CD4-positive, alpha-beta memory T cell (primary cell): ENCODE measurements at regions not wholly inside any gene's neighbourhood (a gene's known extent, or its start where the extent isn't known, plus 50 kb on each side); places are given as distances from the start of the nearest gene placed in this dataset.
A peak's percentile ranks its signal among the peaks of the same experiment; 100 is the strongest.

Experiments used
- CTCF ChIA-PET: fragments of 350-600 bp; sonication (Branson Sonifier 250); formaldehyde crosslinking; loops from one replicate; lab custom pipeline; 2021; ENCODE audit warnings: inconsistent platforms; ENCODE audit not compliant: partially characterized antibody; lab: Charles Lee
- POLR2A ChIA-PET: fragments of 350-600 bp; sonication (Branson Sonifier 250); formaldehyde crosslinking; loops from one replicate; lab custom pipeline; 2021; ENCODE audit not compliant: partially characterized antibody; lab: Charles Lee
- DNase-seq, 5 donors: peaks; one replicate each; pipeline versions ENCODE4 v3.0.0 to v3.0.0-alpha.2; 2020 to 2022; ENCODE audit warnings: mixed read lengths in 1 of 5
- H3K27ac ChIP-seq: one replicate; pipeline ENCODE4 v1.7.0; 2013; ENCODE audit warnings: low read depth, low read length
- H3K27me3 ChIP-seq: 2 replicates; pipeline ENCODE4 v1.7.0; 2013; ENCODE audit warnings: mild to moderate bottlenecking, low read length, moderate library complexity; ENCODE audit not compliant: insufficient read depth
- H3K36me3 ChIP-seq: 2 replicates; pipeline ENCODE4 v1.7.0; 2013; ENCODE audit warnings: mild to moderate bottlenecking, low read length, moderate library complexity; ENCODE audit not compliant: insufficient read depth
- H3K4me1 ChIP-seq: 2 replicates; pipeline ENCODE4 v1.7.0; 2013; ENCODE audit warnings: mild to moderate bottlenecking, low read length, moderate library complexity; ENCODE audit not compliant: insufficient read depth
- H3K4me3 ChIP-seq, 2 donors: one replicate each; pipeline ENCODE4 v1.7.0; 2013; ENCODE audit warnings: low read length in 2 of 2, mild to moderate bottlenecking in 1 of 2
- H3K9me3 ChIP-seq, 2 donors: one replicate each; pipeline ENCODE4 v1.7.0; 2013; ENCODE audit warnings: low read length in 2 of 2, control low read depth in 1 of 2; ENCODE audit not compliant: control insufficient read depth in 1 of 2
- H3K27ac Mint-ChIP-seq, 7 donors: one replicate each; pipeline ENCODE4 v1.8.0; 2020 to 2021; ENCODE audit warnings: mixed read lengths in 7 of 7, mild to moderate bottlenecking in 6 of 7, inconsistent platforms in 3 of 7, moderate library complexity in 3 of 7
- H3K27me3 Mint-ChIP-seq, 2 donors: one replicate each; pipeline ENCODE4 v1.8.0; 2020 to 2021; ENCODE audit warnings: mixed read lengths in 2 of 2
- H3K36me3 Mint-ChIP-seq, 2 donors: one replicate each; pipeline ENCODE4 v1.8.0; 2020 to 2021; ENCODE audit warnings: mixed read lengths in 2 of 2, inconsistent platforms in 1 of 2, mild to moderate bottlenecking in 1 of 2
- H3K4me1 Mint-ChIP-seq, 4 donors: one replicate each; pipeline ENCODE4 v1.8.0; 2020 to 2021; ENCODE audit warnings: mixed read lengths in 4 of 4, mild to moderate bottlenecking in 1 of 4
- H3K4me3 Mint-ChIP-seq, 8 donors: one replicate each; pipeline ENCODE4 v1.8.0; 2020 to 2021; ENCODE audit warnings: mixed read lengths in 8 of 8, mild to moderate bottlenecking in 7 of 8, moderate library complexity in 6 of 8, inconsistent platforms in 3 of 8
- H3K9me3 Mint-ChIP-seq, 8 donors: one replicate each; pipeline ENCODE4 v1.8.0; 2020 to 2021; ENCODE audit warnings: mixed read lengths in 8 of 8, mild to moderate bottlenecking in 5 of 8, inconsistent platforms in 3 of 8, moderate library complexity in 1 of 8
- intact Hi-C: fragments of 100-400 bp; cut with micrococcal nuclease; formaldehyde crosslinking; loops from one replicate; pipeline ENCODE4 v1.15.1; 2023

DNA sequence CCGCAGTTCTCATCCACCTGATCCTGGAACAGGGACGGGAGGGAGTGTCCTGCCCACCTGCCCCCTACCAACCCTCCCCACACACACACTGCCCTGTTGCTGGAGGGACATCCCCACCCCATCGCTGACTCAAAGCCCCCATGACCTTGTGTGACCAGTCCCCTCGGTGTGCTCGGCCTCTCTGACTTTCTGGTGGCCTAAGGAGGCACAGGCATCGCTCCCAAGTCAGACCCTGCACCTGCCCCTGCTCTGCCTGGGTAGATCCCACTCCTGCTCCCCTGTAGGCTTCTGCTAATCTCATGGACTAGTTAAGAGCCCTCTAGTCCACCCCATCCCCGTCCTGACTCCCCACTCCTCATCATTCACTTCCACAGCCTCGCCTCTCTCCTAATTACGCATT, 58.8 kb upstream of the DOCK1 start:
- Mint-ChIP-seq H3K4me3 (no peak overlapping the region), H3K36me3 (no peaks in the 10 kb centered on the region), H3K27me3 (no peaks in the 10 kb centered on the region), H3K4me1 (no peaks in the 10 kb centered on the region), H3K27ac (no peak overlapping the region), H3K9me3 (peaks cover 0 to 4% (median 0%) of the 10 kb centered on the region in 8 donors)
- CTCF ChIA-PET = interaction anchor here (1.3 kb wide), 1 partner anchor 10 kb away, joined by 4 read pairs; no protein-coding TSS in a partner anchor
- Histone ChIP-seq H3K4me1 (no peaks in the 10 kb centered on the region), H3K4me3 (no peak overlapping the region), H3K9me3 (no peaks in the 10 kb centered on the region), H3K27me3 (no peaks in the 10 kb centered on the region), H3K36me3 (no peaks in the 10 kb centered on the region), H3K27ac (no peak overlapping the region)
- no peak for DNase-seq
- intact Hi-C loops = no loop called here
- POLR2A ChIA-PET = no interaction called here

DNA sequence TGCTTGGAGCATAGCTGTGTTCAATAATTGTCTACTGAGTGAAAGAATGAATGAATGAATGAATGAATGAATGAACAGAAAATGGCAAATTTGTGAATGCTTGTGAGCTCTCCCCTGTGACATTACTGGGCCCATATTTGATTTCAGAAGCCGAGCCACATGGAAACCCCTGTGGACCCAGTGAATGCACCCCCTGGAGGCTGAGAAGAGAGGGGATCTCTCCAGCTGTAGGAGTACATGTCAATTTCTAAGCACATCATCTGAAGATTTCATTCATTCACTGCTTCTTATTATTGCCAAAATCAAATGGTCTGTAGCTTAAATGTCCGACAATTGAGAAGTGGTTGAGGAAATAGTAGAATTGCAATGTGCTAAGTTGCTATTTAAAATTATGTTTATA, 58.3 kb upstream of the DOCK1 start:
- H3K27me3 Mint-ChIP-seq = no peaks in the 10 kb centered on the region
- no peak overlapping the region for H3K4me3 ChIP-seq
- no peak overlapping the region for H3K27ac Mint-ChIP-seq
- no peaks in the 10 kb centered on the region for H3K9me3 ChIP-seq
- H3K27me3 ChIP-seq = no peaks in the 10 kb centered on the region
- POLR2A ChIA-PET = no interaction called here
- intact Hi-C loops = no loop called here
- no peaks in the 10 kb centered on the region for H3K36me3 Mint-ChIP-seq
- H3K9me3 Mint-ChIP-seq = peaks cover 0 to 2% (median 0%) of the 10 kb centered on the region in 8 donors
- no peak for DNase-seq
- CTCF ChIA-PET = interaction anchor here (1.3 kb wide), 1 partner anchor 9 kb away, joined by 4 read pairs; no protein-coding TSS in a partner anchor
- H3K36me3 ChIP-seq = no peaks in the 10 kb centered on the region
- no peaks in the 10 kb centered on the region for H3K4me1 Mint-ChIP-seq
- no peak overlapping the region for H3K27ac ChIP-seq
- H3K4me1 ChIP-seq = no peaks in the 10 kb centered on the region
- H3K4me3 Mint-ChIP-seq = no peak overlapping the region

DNA sequence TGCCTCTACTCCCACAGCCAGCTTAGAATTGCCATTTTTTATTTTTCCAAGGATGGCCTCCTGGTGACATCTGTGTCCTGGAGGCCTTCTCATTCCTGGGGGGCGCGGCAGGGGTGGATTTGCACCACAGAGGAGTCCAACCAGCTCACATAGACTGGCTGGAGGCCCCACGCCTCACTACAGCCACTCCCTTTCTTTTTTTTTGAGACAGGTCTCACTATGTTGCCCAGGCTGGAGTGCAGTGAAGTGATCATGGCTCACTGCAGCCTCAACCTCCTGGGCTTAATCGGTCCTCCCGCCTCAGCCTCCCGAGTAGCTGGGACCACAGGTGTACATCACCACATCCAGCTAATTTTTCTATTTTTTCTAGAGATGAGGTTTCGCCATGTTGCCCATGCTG, 57.6 kb upstream of the DOCK1 start:
- Mint-ChIP-seq H3K36me3 (no peaks in the 10 kb centered on the region), H3K4me3 (no peak overlapping the region), H3K27me3 (no peaks in the 10 kb centered on the region), H3K9me3 (peaks cover 0 to 1% (median 0%) of the 10 kb centered on the region in 8 donors), H3K27ac (no peak overlapping the region), H3K4me1 (no peaks in the 10 kb centered on the region)
- H3K9me3 ChIP-seq = no peaks in the 10 kb centered on the region
- intact Hi-C loops = no loop called here
- H3K27ac ChIP-seq = no peak overlapping the region
- H3K27me3 ChIP-seq = no peaks in the 10 kb centered on the region
- no peaks in the 10 kb centered on the region for H3K4me1 ChIP-seq
- DNase-seq = no peak
- CTCF ChIA-PET = interaction anchor here (1.3 kb wide), 1 partner anchor 9 kb away, joined by 4 read pairs; no protein-coding TSS in a partner anchor
- POLR2A ChIA-PET = no interaction called here
- no peaks in the 10 kb centered on the region for H3K36me3 ChIP-seq
- no peak overlapping the region for H3K4me3 ChIP-seq

DNA sequence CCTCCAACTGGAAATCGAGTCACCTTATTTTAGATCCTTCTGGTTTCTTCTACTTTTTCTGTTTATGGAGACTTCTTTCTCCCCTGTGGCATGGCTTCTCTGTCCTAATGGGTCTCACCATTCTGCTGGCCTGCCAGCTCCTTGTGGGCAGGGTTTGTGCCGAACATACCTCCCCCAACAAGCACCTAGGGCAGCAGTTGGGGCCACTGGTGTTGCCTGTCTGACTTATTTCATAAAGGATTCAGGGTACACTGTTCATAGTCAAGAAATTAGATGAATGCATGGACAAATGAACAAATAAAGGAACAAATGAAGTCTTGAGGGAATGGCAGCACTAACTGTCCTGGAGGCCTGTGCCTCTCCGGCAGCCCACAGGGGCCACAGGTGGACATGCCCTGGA, 55.6 kb upstream of the DOCK1 start:
- Histone ChIP-seq H3K27me3 (no peaks in the 10 kb centered on the region), H3K4me3 (no peak overlapping the region), H3K4me1 (no peaks in the 10 kb centered on the region), H3K36me3 (no peaks in the 10 kb centered on the region), H3K27ac (no peak overlapping the region), H3K9me3 (no peaks in the 10 kb centered on the region)
- intact Hi-C loops = no loop called here
- no peaks in the 10 kb centered on the region for H3K36me3 Mint-ChIP-seq
- no peak overlapping the region for H3K4me3 Mint-ChIP-seq
- ChIA-PET POLR2A (no interaction called here), CTCF (no interaction called here)
- H3K27me3 Mint-ChIP-seq = no peaks in the 10 kb centered on the region
- H3K27ac Mint-ChIP-seq = peak overlapping the region in 1 of 7 donors; percentile 57
- H3K4me1 Mint-ChIP-seq = no peaks in the 10 kb centered on the region
- DNase-seq = no peak
- H3K9me3 Mint-ChIP-seq = peaks cover 0 to 4% (median 0%) of the 10 kb centered on the region in 8 donors

DNA sequence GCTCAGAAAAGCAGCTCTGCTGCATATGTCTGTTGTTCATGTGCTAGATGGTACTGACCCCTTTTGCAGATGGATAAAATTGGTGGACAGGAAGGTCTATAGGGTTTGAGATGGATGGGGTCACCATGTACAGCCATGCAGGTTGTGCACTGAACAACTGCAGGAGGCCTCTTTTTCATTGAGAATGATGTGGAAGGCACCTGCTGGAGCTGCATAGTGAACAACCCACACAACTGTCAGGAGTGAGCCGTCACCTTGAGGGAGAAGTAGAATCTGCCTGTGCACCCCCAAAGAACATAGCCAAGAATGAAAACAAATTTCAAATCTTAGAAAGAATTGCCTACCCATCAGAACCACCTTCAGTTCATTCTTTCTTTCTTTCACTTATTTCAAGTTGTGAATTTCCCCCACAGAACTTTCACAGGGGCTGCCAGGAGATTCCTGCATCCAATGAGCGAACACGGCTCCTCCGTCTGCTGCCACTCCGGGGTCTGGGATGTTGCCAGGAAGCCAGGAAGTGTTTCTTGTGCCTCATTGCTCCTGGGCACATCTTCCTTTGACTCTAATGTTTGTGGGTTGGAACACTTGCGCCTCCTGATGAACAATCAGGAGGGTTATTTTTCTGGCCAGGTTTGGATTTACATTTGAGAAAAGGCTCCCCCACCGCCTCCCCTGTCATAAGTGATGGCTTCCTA, 53.7 kb upstream of the DOCK1 start:
- no peaks in the 10 kb centered on the region for H3K27me3 ChIP-seq
- H3K4me3 ChIP-seq = no peak overlapping the region
- no peaks in the 10 kb centered on the region for H3K4me1 Mint-ChIP-seq
- no peaks in the 10 kb centered on the region for H3K36me3 ChIP-seq
- DNase-seq = no peak
- H3K9me3 Mint-ChIP-seq = peaks cover 0 to 4% (median 0%) of the 10 kb centered on the region in 8 donors
- intact Hi-C loops = no loop called here
- no peaks in the 10 kb centered on the region for H3K36me3 Mint-ChIP-seq
- no peaks in the 10 kb centered on the region for H3K9me3 ChIP-seq
- CTCF ChIA-PET = no interaction called here
- H3K4me3 Mint-ChIP-seq = no peak overlapping the region
- H3K27me3 Mint-ChIP-seq = no peaks in the 10 kb centered on the region
- POLR2A ChIA-PET = no interaction called here
- no peak overlapping the region for H3K27ac Mint-ChIP-seq
- H3K4me1 ChIP-seq = no peaks in the 10 kb centered on the region
- no peak overlapping the region for H3K27ac ChIP-seq

DNA sequence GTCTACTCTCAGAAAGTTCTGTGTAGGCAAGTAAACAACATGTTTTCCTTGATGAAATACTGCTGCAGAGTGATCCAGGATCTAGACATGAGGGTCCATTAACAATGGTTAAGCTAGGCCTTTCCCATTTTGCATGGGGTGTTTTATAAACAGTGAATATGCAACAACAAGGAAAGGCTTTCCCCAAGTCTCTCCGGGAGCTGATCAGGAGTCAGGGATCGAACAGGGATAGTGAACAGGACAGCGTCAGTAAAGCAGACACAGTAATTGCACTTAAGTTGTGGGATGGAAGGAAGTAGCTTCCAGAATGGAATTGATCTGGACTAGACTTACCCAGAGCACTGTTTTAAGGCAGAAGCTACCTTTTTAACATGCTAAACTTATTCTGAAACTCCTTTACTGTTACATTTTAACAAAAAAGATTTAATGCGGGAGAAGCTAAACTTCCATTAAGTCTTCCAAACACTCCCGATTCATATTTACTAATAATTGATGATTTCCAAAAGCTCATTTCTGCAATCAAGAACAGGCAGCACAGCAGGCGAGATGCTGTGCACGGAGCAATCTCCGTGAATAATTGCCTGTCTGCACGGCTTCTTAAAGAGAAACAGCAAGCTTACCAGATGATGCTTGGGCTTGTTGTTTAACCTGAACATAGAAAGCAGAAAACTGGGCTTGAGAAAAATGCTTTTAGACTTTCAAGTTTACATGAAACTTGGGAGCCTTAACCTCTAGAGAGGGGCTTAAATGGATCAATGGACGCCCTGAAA, 50.3 kb upstream of the DOCK1 start:
- Mint-ChIP-seq H3K9me3 (peaks cover 0 to 8% (median 2%) of the 10 kb centered on the region in 8 donors), H3K27ac (no peak overlapping the region), H3K36me3 (no peaks in the 10 kb centered on the region), H3K4me1 (no peaks in the 10 kb centered on the region), H3K27me3 (no peaks in the 10 kb centered on the region), H3K4me3 (no peak overlapping the region)
- Histone ChIP-seq H3K4me3 (no peak overlapping the region), H3K4me1 (no peaks in the 10 kb centered on the region), H3K27ac (no peak overlapping the region), H3K9me3 (no peaks in the 10 kb centered on the region), H3K27me3 (no peaks in the 10 kb centered on the region), H3K36me3 (no peaks in the 10 kb centered on the region)
- no peak for DNase-seq
- intact Hi-C loops = no loop called here
- CTCF ChIA-PET = interaction anchor here (0.7 kb wide), 1 partner anchor 687 kb away, joined by 5 read pairs; no protein-coding TSS in a partner anchor
- POLR2A ChIA-PET = no interaction called here
